Esophagus (tissue), 2 donors: ENCODE measurements at regions not wholly inside any gene's neighbourhood (a gene's known extent, or its start where the extent isn't known, plus 50 kb on each side); places are given as distances from the start of the nearest gene placed in this dataset.

ENCODE experiments used
- H3K27ac ChIP-seq, 2 donors: one replicate each; pipeline ENCODE4 v1.5.1; 2013; ENCODE audit warnings: low read depth in 2 of 2, mild to moderate bottlenecking in 2 of 2, inconsistent platforms in 1 of 2, low read length in 1 of 2, moderate library complexity in 1 of 2
- H3K27me3 ChIP-seq, 2 donors: one replicate each; pipeline ENCODE4 v1.6.1; 2013; ENCODE audit warnings: low read length in 2 of 2, control low read depth in 1 of 2, mild to moderate bottlenecking in 1 of 2; ENCODE audit not compliant: insufficient read depth in 2 of 2, control insufficient read depth in 1 of 2
- H3K36me3 ChIP-seq, 2 donors: one replicate each; pipeline ENCODE4 v1.6.1; 2013; ENCODE audit warnings: low read length in 1 of 2; ENCODE audit not compliant: control insufficient read depth in 2 of 2, insufficient read depth in 2 of 2
- H3K4me1 ChIP-seq, 2 donors: one replicate each; pipeline ENCODE4 v1.6.1; 2013; ENCODE audit warnings: low read length in 1 of 2; ENCODE audit not compliant: control insufficient read depth in 2 of 2, insufficient read depth in 2 of 2
- H3K4me3 ChIP-seq, 2 donors: one replicate each; pipeline ENCODE4 v1.5.1; 2013; ENCODE audit warnings: low read length in 2 of 2, mild to moderate bottlenecking in 2 of 2, low read depth in 1 of 2, moderate library complexity in 1 of 2
- H3K9me3 ChIP-seq, 2 donors: one replicate each; pipeline ENCODE4 v1.6.1; 2013; ENCODE audit warnings: mild to moderate bottlenecking in 2 of 2, low read depth in 1 of 2, low read length in 1 of 2, moderate library complexity in 1 of 2; ENCODE audit not compliant: control insufficient read depth in 2 of 2, insufficient read depth in 1 of 2
- WGBS, 2 donors: extraction: QIAGEN DNeasy Blood & Tissue Kit; methylation state at CpG; one replicate each; pipeline ENCODE4 v1.1.7; 2013; 5-methylcytosine and 5-hydroxymethylcytosine counted together
- donor health status: healthy with polysubstance abuse.
- donor health status: Bipolar disorder and iron deficiency.

DNA sequence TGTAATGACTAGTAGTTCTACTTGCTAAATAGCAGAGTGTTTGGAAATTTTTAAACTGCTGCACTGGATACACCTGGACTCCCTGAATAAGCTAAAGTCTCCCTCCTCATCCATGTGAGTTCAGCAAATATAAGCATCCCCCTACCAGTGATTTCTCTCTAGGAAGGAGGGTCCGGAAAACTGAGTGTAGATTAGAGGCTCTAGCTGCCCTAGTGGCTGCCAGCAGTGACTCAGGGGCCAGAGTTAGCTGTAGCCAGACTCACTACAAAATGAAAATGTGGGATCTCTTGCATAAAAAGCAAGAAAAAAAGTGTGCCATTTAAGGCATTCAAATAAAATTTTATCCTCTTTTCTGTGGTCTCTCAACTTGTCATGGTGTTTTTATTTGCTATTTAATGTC, 485.0 kb upstream of the ATP11B start:
- Histone ChIP-seq H3K4me1 (no peaks in the 10 kb centered on the region), H3K4me3 (no peak overlapping the region), H3K27me3 (no peaks in the 10 kb centered on the region), H3K36me3 (no peaks in the 10 kb centered on the region), H3K9me3 (no peaks in the 10 kb centered on the region), H3K27ac (no peak overlapping the region)
- 84% methylated on average over 1 of the region's 1 CpG for WGBS, 2 donors

DNA sequence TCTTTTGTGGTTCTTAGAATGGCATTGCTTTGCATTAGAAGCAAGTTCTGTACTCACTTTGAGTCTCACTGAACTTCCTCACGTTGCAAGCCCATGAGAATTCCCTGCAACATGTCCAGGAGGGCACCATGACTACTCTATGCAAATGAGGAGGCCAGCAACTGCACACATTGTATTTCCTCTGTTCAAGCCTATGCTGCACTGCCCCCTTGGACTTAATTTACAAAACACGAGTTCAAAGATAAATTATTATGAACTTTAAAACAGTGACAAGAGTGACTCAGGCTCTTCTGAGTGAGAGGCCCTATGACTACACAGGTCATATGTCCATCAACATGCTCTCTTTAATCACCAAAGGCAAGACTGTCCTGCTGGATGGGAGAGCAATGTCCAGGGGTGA, 484.2 kb upstream of the ATP11B start:
- Histone ChIP-seq H3K9me3 (no peaks in the 10 kb centered on the region), H3K4me1 (no peaks in the 10 kb centered on the region), H3K36me3 (no peaks in the 10 kb centered on the region), H3K27me3 (no peaks in the 10 kb centered on the region), H3K27ac (no peak overlapping the region), H3K4me3 (no peak overlapping the region)
- WGBS, 2 donors: 21 to 30% methylated on average over 2 of the region's 2 CpGs

GRCh38 chr3:182315313-182315712, 478.0 kb upstream of the ATP11B start:
- H3K27ac ChIP-seq: no peak overlapping the region
- no peaks in the 10 kb centered on the region for H3K27me3 ChIP-seq
- H3K36me3 ChIP-seq: no peaks in the 10 kb centered on the region
- WGBS, 2 donors: 83 to 91% methylated on average over 5 of the region's 5 CpGs
- H3K4me3 ChIP-seq: no peak overlapping the region
- peaks cover 0 to 2% of the 10 kb centered on the region in 2 donors for H3K9me3 ChIP-seq
- peaks cover 0 to 5% of the 10 kb centered on the region in 2 donors for H3K4me1 ChIP-seq

GRCh38 chr3:182323126-182323700, 470.1 kb upstream of the ATP11B start:
- no peaks in the 10 kb centered on the region for H3K9me3 ChIP-seq
- no peaks in the 10 kb centered on the region for H3K36me3 ChIP-seq
- 78 to 86% methylated on average over 1 of the region's 1 CpG for WGBS, 2 donors
- H3K4me1 ChIP-seq: no peaks in the 10 kb centered on the region
- no peak overlapping the region for H3K4me3 ChIP-seq
- H3K27ac ChIP-seq: no peak overlapping the region
- no peaks in the 10 kb centered on the region for H3K27me3 ChIP-seq

GRCh38 chr3:182323898-182324297, 469.4 kb upstream of the ATP11B start:
- H3K4me3 ChIP-seq: no peak overlapping the region
- no peaks in the 10 kb centered on the region for H3K4me1 ChIP-seq
- H3K9me3 ChIP-seq: no peaks in the 10 kb centered on the region
- 86 to 92% methylated on average over 1 of the region's 1 CpG for WGBS, 2 donors
- no peaks in the 10 kb centered on the region for H3K27me3 ChIP-seq
- H3K36me3 ChIP-seq: no peaks in the 10 kb centered on the region
- no peak overlapping the region for H3K27ac ChIP-seq

- Histone ChIP-seq H3K9me3 (no peaks in the 10 kb centered on the region), H3K4me1 (no peaks in the 10 kb centered on the region), H3K27me3 (no peaks in the 10 kb centered on the region), H3K4me3 (no peak overlapping the region), H3K27ac (no peak overlapping the region), H3K36me3 (no peaks in the 10 kb centered on the region)
- WGBS, 2 donors: 81 to 83% methylated on average over 10 of the region's 10 CpGs
These were observed 467.9 kb upstream of the ATP11B start for GRCh38 chr3:182325213-182325950.

GRCh38 chr3:182327196-182327681, 466.1 kb upstream of the ATP11B start:
- H3K36me3 ChIP-seq: no peaks in the 10 kb centered on the region
- H3K27me3 ChIP-seq: no peaks in the 10 kb centered on the region
- no peaks in the 10 kb centered on the region for H3K9me3 ChIP-seq
- H3K4me1 ChIP-seq: no peaks in the 10 kb centered on the region
- no peak overlapping the region for H3K27ac ChIP-seq
- H3K4me3 ChIP-seq: no peak overlapping the region
- 62% methylated on average over 10 of the region's 10 CpGs for WGBS, 2 donors

GRCh38 chr3:182330646-182331045, 462.7 kb upstream of the ATP11B start:
- Histone ChIP-seq H3K27me3 (no peaks in the 10 kb centered on the region), H3K36me3 (no peaks in the 10 kb centered on the region), H3K9me3 (no peaks in the 10 kb centered on the region), H3K4me3 (no peak overlapping the region), H3K27ac (no peak overlapping the region), H3K4me1 (no peaks in the 10 kb centered on the region)

DNA sequence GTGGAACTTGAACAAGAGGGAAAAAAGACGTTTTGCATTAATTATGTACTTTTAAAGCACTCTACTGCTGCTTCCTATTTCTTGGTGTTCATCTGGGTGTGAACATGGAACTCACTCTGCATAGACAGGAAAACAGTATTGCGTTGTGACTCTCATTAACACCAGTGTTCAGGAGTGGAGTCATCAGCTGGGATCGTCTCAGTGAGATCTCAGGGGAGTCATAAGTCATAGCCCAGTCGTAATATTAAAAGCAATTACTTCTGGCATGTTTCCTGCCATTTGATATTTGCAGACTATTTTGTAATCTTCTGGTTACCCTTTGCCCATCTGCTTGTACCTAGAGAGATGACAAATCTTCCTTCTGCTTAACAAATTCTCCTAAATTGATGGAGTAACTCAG, 462.0 kb upstream of the ATP11B start:
- Histone ChIP-seq H3K4me1 (no peaks in the 10 kb centered on the region), H3K27me3 (no peaks in the 10 kb centered on the region), H3K27ac (no peak overlapping the region), H3K9me3 (no peaks in the 10 kb centered on the region), H3K36me3 (no peaks in the 10 kb centered on the region), H3K4me3 (no peak overlapping the region)
- 45 to 49% methylated on average over 4 of the region's 4 CpGs for WGBS, 2 donors

- Histone ChIP-seq H3K27ac (no peak overlapping the region), H3K9me3 (no peaks in the 10 kb centered on the region), H3K27me3 (no peaks in the 10 kb centered on the region), H3K4me3 (no peak overlapping the region), H3K36me3 (no peaks in the 10 kb centered on the region), H3K4me1 (no peaks in the 10 kb centered on the region)
- WGBS, 2 donors: 46 to 62% methylated on average over 1 of the region's 1 CpG
These were observed 451.1 kb upstream of the ATP11B start for GRCh38 chr3:182342252-182342651.
